ENCODE measurements at regions not wholly inside any gene's neighbourhood (a gene's known extent, or its start where the extent isn't known, plus 50 kb on each side); places are given as distances from the start of the nearest gene placed in this dataset.

GRCh38 chr2:212695426-212695825, 156.8 kb upstream of the ERBB4 start:
- no peak for TF ChIP-seq CTCF (IDR thresholded peaks at IDR 0.05)
- no peak for TF ChIP-seq POLR2A (IDR thresholded peaks at IDR 0.05)
- ATAC-seq (no peak), DNase-seq (no peak)
- intact Hi-C loops (cut with DNase I): no loop called here
- H3K4me3 ChIP-seq: no peak overlapping the region
- H3K27ac ChIP-seq: no peak overlapping the region
- no peaks in the 10 kb centered on the region for H3K27me3 ChIP-seq
- WGBS (ENCODE audit: insufficient coverage, low coverage, low lambda C conversion rate, missing lambda C conversion rate): 71% methylated on average over 1 of the region's 1 CpG
- H3K36me3 ChIP-seq: no peaks in the 10 kb centered on the region
- no peaks in the 10 kb centered on the region for H3K9me3 ChIP-seq
- no peaks in the 10 kb centered on the region for H3K4me1 ChIP-seq

DNA sequence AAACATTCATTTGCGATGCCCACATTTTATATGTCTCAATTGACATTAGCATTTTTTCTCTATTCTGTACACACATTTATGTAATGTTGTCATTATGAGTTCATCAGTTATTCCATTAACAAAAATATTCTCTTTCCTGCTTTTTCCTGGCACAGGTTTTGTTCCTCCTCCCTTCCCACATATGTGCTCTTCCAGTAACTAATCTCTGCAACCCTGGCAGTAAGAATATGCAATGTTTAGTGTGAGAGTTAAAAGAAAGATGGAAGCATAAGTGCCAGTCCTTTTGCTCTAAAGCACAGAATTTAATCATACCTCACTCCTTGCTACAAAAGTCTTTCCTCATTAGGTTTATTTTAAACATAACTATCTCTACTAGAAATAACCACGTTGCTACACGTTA, 155.8 kb upstream of the ERBB4 start:
- 45% methylated on average over 3 of the region's 3 CpGs for WGBS (ENCODE audit: insufficient coverage, low coverage, low lambda C conversion rate, missing lambda C conversion rate)
- no peaks in the 10 kb centered on the region for H3K27me3 ChIP-seq
- H3K36me3 ChIP-seq: no peaks in the 10 kb centered on the region
- DNase-seq (no peak), ATAC-seq (no peak)
- no peaks in the 10 kb centered on the region for H3K4me1 ChIP-seq
- TF ChIP-seq POLR2A (IDR thresholded peaks at IDR 0.05) (no peak), CTCF (IDR thresholded peaks at IDR 0.05) (no peak)
- intact Hi-C loops (cut with DNase I): no loop called here
- H3K27ac ChIP-seq: no peak overlapping the region
- H3K9me3 ChIP-seq: no peaks in the 10 kb centered on the region
- H3K4me3 ChIP-seq: no peak overlapping the region

- ATAC-seq (no peak), DNase-seq (no peak)
- H3K36me3 ChIP-seq: no peaks in the 10 kb centered on the region
- H3K4me1 ChIP-seq: no peaks in the 10 kb centered on the region
- H3K9me3 ChIP-seq: no peaks in the 10 kb centered on the region
- H3K27me3 ChIP-seq: no peaks in the 10 kb centered on the region
- H3K27ac ChIP-seq: no peak overlapping the region
- TF ChIP-seq CTCF (IDR thresholded peaks at IDR 0.05) (no peak), POLR2A (IDR thresholded peaks at IDR 0.05) (no peak)
- 66% methylated on average over 2 of the region's 3 CpGs for WGBS (ENCODE audit: insufficient coverage, low coverage, low lambda C conversion rate, missing lambda C conversion rate)
- intact Hi-C loops (cut with DNase I): no loop called here
- H3K4me3 ChIP-seq: no peak overlapping the region
Measured at GRCh38 chr2:212692466-212692865, 153.9 kb upstream of the ERBB4 start.

GRCh38 chr2:212686285-212686895, 147.8 kb upstream of the ERBB4 start:
- WGBS (ENCODE audit: insufficient coverage, low coverage, low lambda C conversion rate, missing lambda C conversion rate): 22% methylated on average over 10 of the region's 10 CpGs
- TF ChIP-seq CTCF (IDR thresholded peaks at IDR 0.05) (peak; percentile 79 to 87 (median 86)), POLR2A (IDR thresholded peaks at IDR 0.05) (no peak)
- Histone ChIP-seq H3K4me1 (no peaks in the 10 kb centered on the region), H3K9me3 (no peaks in the 10 kb centered on the region), H3K27ac (no peak overlapping the region), H3K36me3 (no peaks in the 10 kb centered on the region), H3K4me3 (no peak overlapping the region), H3K27me3 (no peaks in the 10 kb centered on the region)
- intact Hi-C loops (cut with DNase I): no loop called here
- peak; percentile 25 to 47 (median 46) for DNase-seq
- ATAC-seq: peak; percentile 77 to 87 (median 82)
